ENCODE measurements at regions not wholly inside any gene's neighbourhood (a gene's known extent, or its start where the extent isn't known, plus 50 kb on each side); places are given as distances from the start of the nearest gene placed in this dataset.

GRCh38 chr5:120771202-120771601 is 307.1 kb downstream of the PRR16 start (continued):
- TF ChIP-seq, protein P1, sequence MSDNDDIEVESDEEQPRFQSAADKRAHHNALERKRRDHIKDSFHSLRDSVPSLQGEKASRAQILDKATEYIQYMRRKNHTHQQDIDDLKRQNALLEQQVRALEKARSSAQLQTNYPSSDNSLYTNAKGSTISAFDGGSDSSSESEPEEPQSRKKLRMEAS (IDR thresholded peaks at IDR 0.05; ENCODE audit: low read depth): no peak
- TF ChIP-seq POLR2AphosphoS5 (IDR thresholded peaks at IDR 0.05; ENCODE audit: low read depth, low read length) (no peak), RXRA (IDR thresholded peaks at IDR 0.05; ENCODE audit: borderline replicate concordance, low read depth) (no peak), RAD21 (IDR thresholded peaks at IDR 0.05; ENCODE audit: low read length) (no peak), USF1 (IDR thresholded peaks at IDR 0.05; ENCODE audit: borderline replicate concordance, low read depth) (no peak), EP300 (IDR thresholded peaks at IDR 0.05; ENCODE audit: borderline replicate concordance in 1 of 2, low read depth in 1 of 2, low read length in 1 of 2) (no peak)

- H3F3A ChIP-seq (replicated peaks; ENCODE audit: insufficient read depth): peaks cover 11% of the 10 kb centered on the region
- H4K20me1 ChIP-seq (ENCODE audit: insufficient read depth): no peaks in the 10 kb centered on the region
- peak overlapping the region; percentile 42; the same call in 1 of the 2 replicates for H3K9ac ChIP-seq
- no peaks in the 10 kb centered on the region for H3K9me3 ChIP-seq
- CTCF ChIA-PET: no interaction called here
- no peaks in the 10 kb centered on the region for H3K36me3 ChIP-seq (replicated peaks in 1 of 2; ENCODE audit: control insufficient read depth in 1 of 2, insufficient read depth in 2 of 2, low read length in 1 of 2)
- WGBS (ENCODE audit: low lambda C conversion rate): 37% methylated on average over 7 of the region's 7 CpGs
- peak overlapping the region; percentile 68 to 82; a peak in 3 of 4 replicates for H3K27ac ChIP-seq (ENCODE audit: low read depth in 2 of 2, low read length in 1 of 2)
- H3K4me2 ChIP-seq: peak overlapping the region; percentile 57
- TF ChIP-seq NRF1 (IDR thresholded peaks at IDR 0.05; ENCODE audit: low read depth, low read length) (no peak), FOSL2 (IDR thresholded peaks at IDR 0.05; ENCODE audit: borderline replicate concordance, low read depth) (peak; percentile 44; the same call in 1 of the 2 replicates), TAF1 (IDR thresholded peaks at IDR 0.05; ENCODE audit: borderline replicate concordance, low read depth, low read length) (no peak), RCOR1 (IDR thresholded peaks at IDR 0.05; ENCODE audit: low read length) (no peak), JUND (IDR thresholded peaks at IDR 0.05) (peak; percentile 56), ELF1 (IDR thresholded peaks at IDR 0.05) (no peak), PBX3 (IDR thresholded peaks at IDR 0.05) (peak; percentile 29; the same call in 1 of the 2 replicates), POLR2AphosphoS5 (IDR thresholded peaks at IDR 0.05; ENCODE audit: low read depth, low read length) (no peak), MXI1 (IDR thresholded peaks at IDR 0.05; ENCODE audit: low read depth, low read length) (no peak), RXRA (IDR thresholded peaks at IDR 0.05; ENCODE audit: borderline replicate concordance, low read depth) (0 out of 2 replicates have a peak, but pooled peaks have one; percentile 10), USF1 (IDR thresholded peaks at IDR 0.05; ENCODE audit: borderline replicate concordance, low read depth) (no peak), CHD2 (IDR thresholded peaks at IDR 0.05; ENCODE audit: low read length, partially characterized antibody) (no peak), EP300 (IDR thresholded peaks at IDR 0.05; ENCODE audit: borderline replicate concordance in 1 of 2, low read depth in 1 of 2, low read length in 1 of 2) (peak in 1 of 2 experiments; percentile 59; a peak in 1 of 4 replicates)
- TF ChIP-seq, protein P2, sequence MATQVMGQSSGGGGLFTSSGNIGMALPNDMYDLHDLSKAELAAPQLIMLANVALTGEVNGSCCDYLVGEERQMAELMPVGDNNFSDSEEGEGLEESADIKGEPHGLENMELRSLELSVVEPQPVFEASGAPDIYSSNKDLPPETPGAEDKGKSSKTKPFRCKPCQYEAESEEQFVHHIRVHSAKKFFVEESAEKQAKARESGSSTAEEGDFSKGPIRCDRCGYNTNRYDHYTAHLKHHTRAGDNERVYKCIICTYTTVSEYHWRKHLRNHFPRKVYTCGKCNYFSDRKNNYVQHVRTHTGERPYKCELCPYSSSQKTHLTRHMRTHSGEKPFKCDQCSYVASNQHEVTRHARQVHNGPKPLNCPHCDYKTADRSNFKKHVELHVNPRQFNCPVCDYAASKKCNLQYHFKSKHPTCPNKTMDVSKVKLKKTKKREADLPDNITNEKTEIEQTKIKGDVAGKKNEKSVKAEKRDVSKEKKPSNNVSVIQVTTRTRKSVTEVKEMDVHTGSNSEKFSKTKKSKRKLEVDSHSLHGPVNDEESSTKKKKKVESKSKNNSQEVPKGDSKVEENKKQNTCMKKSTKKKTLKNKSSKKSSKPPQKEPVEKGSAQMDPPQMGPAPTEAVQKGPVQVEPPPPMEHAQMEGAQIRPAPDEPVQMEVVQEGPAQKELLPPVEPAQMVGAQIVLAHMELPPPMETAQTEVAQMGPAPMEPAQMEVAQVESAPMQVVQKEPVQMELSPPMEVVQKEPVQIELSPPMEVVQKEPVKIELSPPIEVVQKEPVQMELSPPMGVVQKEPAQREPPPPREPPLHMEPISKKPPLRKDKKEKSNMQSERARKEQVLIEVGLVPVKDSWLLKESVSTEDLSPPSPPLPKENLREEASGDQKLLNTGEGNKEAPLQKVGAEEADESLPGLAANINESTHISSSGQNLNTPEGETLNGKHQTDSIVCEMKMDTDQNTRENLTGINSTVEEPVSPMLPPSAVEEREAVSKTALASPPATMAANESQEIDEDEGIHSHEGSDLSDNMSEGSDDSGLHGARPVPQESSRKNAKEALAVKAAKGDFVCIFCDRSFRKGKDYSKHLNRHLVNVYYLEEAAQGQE (IDR thresholded peaks at IDR 0.05; ENCODE audit: low read depth, low read length): no peak
- TF ChIP-seq, protein P1 (IDR thresholded peaks at IDR 0.05; ENCODE audit: low read depth): 0 out of 2 replicates have a peak, but pooled peaks have one; percentile 20
- peaks cover 0 to 18% of the 10 kb centered on the region in 2 experiments; a peak in 2 of 4 replicates for H3K4me1 ChIP-seq (ENCODE audit: control insufficient read depth in 1 of 2, insufficient read depth in 2 of 2, low read depth in 1 of 2, low read length in 1 of 2)
- H3K4me3 ChIP-seq (ENCODE audit: low read depth in 2 of 2, low read length in 1 of 2): peak overlapping the region; percentile 17 to 23; a peak in 2 of 4 replicates
- no peaks in the 10 kb centered on the region for H3K9me2 ChIP-seq
- POLR2A ChIA-PET: no interaction called here
- no peak for DNase-seq
- H3K79me2 ChIP-seq (ENCODE audit: insufficient read depth): no peaks in the 10 kb centered on the region
- H3K27me3 ChIP-seq (ENCODE audit: insufficient read depth): no peaks in the 10 kb centered on the region
- H2AFZ ChIP-seq (ENCODE audit: low read depth): peak overlapping the region; percentile 78
Measured at GRCh38 chr5:120778491-120779484, 314.7 kb downstream of the PRR16 start.

Measured in SK-N-SH (cell line).